ENCODE measurements at regions not wholly inside any gene's neighbourhood (a gene's known extent, or its start where the extent isn't known, plus 50 kb on each side); places are given as distances from the start of the nearest gene placed in this dataset.

DNA sequence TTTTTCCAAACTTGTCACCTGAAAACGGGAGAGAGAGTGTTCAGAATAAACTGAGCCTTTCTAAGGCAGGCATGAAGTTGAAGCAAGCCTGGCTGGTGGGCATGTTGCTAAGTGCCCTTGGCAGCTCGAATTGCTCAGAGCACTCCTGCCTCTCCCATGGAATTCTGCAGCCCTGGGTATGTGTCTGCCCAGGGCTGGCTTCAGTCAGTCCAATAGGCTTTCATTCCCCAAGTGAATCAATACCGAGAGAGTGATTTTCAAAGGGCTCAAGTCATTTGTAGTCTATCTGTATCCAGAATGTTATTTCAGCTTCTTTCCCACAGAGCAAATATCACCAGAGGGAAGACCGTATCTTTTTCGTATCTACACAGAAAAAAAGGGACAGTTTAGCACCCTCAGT, 415.5 kb upstream of the COBL start:
- no peak for DNase-seq

DNA sequence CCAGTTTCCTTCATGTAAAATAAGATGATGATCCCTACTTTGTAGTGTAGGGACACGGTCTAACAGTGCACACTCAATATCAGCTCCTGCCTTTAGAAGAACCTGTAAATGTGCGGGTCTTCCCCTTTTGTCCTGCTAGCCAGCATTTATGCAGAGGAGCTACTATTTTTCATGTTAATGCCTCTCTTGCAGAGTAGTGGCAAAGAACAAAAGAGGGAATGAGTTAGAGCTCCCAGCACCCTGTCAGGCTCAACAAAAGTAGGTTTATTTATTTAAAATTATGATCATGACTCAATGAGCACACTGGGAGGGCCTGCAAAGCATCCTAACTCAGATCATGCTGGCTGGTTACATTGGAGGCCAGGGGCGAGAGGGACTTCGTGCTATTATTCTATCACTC, 414.5 kb upstream of the COBL start:
- DNase-seq, result no peak

DNA sequence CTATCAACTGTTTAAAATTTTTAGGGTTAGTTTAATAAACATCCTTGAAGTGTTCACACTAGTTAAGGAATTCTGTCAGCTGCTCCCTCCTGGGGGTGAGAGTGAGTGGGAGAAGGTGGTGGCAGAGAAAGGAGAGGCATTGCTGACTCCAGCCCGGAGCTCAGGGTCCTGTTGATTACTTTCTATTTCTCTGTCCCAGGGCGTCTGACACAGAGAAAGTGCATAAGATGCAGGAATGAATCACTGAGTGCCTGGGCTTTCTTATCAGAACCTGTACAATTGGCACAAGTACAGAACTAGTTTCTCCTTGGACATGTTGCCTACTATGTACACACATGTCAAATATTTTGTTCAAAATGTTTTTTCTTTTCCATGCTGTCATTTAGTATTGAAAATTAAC, 410.8 kb upstream of the COBL start:
- DNase-seq, result no peak

DNA sequence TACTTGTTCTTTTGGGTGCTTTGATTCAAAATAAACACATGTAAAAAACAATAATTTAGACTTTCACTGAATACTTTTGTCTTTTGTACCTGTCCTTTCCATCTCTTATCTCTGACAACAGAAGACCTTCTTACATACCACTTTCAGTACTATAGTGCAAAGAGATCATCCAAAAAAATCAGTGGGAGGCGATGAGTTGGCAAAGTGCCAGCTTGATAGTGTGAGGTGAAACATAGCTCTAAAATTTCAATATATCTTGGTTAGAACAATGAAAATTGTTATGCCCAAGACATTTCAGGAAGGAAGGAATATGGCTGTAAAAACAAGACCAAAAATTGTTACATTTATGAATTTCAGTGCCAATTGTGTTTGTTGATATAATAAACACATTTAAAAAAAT, 390.2 kb upstream of the COBL start:
- DNase-seq, result no peak

DNA sequence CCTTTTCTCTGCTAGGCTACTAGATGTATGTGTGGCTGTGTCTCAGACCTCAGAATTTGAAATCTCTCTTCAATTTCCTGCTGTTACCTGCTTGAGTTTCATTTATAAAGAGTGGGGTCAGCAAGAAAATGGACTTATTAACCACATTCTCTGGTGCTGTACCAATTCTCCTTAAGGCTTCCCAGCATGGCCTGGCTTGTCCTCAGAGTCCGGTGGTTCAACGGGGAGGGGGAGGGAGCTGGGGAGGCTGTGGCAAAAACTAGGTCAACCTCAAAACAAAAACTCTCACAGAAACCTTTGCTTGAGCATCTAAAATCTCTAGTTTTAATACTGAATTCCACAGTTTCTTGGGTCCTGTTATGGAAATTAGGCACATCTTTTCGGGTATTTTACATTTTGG, 389.1 kb upstream of the COBL start:
- no peak for DNase-seq

DNA sequence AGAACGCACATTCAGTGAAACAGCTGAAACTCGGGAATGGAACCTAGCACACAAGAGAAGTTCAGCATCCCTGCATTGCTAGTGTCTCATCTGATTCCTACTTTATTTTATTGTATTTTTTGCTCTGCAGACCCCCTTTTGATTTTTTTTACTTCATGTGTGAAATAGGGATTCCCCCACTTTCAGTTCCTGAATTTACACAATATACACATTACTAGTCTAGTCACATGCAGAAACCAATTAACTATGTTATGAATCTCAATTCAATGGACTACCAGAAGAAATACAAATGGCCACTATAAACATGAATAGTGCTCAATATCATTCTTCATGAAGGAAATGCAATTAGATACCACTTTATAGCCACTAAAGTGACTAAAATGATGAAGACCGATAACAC, 386.1 kb upstream of the COBL start:
- DNase-seq, result no peak

DNA sequence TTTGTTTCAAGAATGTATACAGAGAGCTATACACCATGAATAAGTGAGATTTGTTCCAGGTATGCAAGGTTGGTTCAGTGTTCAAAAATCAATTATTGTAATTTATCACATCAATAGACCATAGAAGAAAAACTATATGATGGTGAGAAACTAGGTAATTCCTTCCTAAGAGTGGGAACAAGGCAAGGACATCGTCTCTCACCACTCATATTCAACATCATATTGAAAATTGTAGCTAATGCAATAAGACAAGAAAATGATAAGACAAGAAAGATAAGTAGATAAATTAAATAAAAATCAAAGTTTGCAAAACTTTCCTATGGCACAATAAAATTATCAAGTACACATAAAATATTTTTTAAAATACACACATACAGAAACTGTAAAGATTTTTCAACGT, 385.3 kb upstream of the COBL start:
- DNase-seq, result no peak

DNA sequence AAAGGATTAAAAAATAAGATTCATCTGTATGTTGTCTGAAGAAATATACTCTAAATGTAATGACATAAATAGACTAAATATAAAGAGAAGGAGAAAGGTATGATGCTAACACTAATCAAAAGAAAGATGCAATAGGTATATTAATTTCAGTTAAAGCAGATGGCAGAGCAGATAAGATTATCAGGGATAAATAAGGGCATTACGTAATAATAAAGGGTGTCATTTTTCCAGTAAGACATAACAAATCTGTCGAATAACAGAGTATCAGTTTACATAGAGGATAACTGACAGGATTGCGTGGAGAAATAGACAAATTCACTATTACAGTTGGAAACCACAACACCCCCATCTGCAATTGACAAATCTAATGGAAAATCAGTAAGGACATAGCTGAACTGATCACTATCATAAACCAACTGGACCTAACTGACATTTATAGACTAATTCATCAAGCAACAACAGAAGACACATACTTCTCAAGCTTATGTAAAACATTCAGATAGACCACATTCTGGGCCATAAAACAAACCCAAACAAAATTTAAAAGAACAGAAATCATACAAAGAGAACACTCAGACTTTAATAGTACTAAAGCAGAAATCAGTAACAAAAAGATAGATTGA, 384.1 kb upstream of the COBL start:
- no peak for DNase-seq

DNA sequence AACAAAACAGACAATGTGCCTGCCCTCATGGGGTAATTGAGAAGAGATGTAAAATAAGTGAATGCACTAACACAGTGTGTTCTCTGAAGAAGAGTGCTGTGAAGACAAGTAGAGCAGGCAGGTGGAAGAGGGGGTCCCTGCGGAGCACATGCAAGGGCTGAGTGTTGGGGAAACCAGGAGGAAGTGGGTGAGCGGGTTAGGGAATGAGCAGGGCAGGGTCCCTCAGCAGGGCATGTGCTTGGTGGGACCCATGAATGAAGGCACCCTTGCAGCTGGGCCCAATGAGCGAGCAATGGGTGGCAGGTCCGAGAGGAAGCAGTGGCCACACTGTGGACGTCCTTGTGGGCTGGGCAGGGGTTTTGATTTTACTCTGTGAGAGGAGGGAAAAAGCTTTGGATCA, 376.6 kb upstream of the COBL start:
- DNase-seq, result no peak

DNA sequence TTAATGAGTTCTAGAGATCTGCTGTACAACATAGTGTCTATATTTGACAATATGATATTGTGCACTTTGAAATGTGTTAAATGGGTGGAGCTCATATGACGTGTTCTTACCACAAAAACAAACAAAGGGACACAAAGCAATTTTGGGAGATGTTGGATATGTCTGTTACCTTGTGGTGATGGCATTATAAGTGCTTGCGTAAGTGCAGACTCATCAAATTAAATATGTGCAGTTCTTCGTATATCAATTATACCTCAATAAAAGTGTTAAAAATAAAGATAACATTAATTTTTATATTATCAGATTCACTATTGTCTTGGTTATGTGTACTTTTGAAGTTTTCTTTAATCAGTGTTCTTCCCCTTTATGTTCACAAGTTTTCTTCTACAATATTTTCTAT, 372.9 kb upstream of the COBL start:
- no peak for DNase-seq

DNA sequence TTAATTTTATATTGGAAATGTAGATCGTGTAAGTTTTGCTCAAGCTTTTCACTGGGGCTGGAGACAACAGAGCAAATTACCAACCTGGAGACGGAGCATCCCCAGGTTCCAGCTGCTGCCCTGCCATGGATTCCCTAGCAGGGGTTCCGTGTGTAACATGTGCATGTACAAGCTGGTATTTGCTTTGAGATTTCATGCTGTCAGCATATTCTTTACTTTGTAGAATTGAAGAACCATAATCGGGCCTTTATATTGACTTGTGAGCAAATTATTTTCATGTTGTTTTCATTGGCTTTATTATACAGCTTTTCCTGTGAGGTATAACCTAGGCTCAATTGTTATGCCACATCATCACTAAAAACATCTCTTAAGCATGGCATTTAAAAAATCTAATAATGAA, 369.2 kb upstream of the COBL start:
- DNase-seq, result no peak

DNA sequence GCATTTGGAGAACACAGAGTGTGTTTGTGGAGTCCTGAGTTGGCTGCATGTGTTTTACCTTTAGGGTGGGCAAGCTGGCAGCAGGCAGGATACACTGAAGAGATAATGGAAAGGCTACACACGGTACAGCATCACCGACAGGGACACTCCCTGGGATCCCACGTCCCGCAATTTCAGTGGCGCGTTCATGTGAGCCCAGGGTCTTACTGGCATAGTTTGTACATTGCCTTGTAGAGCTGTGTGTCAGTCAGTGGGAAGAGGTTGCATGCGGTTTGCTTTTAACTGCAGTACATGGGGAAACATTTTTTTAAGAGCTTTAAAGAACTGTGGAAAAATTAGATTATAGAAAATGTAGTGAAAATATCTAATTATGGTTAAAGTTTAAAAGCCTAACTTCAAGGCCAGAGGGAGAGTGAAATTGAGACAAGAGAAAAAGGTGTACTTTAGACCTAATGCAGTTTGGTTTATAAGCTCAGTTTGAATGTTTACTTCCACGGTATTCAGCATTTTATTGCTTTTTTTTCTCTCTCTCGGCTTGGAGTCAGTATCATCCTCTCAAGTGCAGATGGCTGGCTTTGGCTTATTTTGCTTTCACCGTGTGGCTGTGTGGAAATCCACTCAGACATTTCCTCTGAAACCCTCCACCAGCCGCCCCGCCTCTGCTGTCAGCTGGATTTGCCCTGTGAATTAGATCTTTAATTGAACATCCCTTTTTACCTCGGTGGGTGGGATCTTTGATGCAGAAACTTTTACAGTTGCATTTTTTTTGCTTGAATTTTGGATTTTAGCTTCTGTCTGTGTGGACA, 364.2 kb upstream of the COBL start:
- no peak for DNase-seq

DNA sequence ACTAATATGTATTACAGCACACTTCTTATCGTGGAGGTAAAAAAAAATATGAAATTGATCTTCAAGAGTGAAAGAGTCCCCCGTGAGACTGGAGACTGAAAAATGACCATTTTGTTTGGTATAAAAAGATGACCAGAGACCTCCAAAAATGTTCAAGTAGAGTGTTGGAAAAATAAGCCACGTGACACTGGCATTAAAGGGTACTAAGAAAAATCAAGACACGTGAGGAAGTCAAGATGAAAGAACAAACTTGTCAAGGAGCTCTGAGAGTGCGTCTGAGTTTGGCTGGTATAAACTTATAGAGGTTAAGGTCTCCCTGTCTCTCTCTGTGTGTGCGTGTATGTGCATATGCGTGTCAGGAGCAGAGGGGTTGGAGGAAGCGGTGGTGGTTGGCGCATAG, 362.7 kb upstream of the COBL start:
- DNase-seq, result no peak

DNA sequence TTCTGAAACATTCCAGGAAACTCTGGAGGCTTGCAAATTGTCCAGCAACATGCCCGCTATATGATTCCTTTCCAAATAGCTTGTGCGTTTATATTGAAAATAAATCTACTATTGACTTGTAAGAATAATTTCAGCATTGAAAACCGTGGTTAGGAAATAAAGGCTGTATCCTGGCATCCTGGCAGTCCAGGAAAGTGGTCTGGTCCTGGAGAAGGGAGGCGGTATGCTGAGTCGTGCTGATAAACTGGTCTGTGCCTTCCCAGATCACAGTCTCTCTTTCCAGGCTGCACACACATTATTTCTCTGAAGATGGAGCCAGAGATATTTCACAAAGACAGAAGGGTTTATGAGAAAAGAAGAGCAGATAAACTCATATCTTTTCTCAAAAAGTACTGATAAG, 350.1 kb upstream of the COBL start:
- DNase-seq, result no peak

DNA sequence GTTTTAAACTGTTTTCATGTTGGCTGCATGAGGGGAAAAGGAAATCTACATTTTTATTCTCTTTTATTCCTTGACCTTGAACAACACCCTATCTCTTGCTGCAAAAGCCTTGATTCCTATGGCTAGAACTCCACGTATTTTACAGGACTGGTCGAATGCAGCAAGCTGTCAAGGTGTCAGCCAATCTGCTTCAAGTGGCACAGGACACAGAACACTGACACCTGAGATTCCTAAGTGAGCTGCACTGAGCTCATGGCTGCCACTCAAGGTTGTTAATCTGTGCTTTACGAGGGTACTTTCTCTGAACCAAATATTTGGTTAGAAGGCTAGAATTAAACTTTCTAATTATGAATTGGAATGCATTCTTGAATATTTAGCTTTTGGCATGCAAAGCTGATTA, 349.7 kb upstream of the COBL start:
- no peak for DNase-seq

DNA sequence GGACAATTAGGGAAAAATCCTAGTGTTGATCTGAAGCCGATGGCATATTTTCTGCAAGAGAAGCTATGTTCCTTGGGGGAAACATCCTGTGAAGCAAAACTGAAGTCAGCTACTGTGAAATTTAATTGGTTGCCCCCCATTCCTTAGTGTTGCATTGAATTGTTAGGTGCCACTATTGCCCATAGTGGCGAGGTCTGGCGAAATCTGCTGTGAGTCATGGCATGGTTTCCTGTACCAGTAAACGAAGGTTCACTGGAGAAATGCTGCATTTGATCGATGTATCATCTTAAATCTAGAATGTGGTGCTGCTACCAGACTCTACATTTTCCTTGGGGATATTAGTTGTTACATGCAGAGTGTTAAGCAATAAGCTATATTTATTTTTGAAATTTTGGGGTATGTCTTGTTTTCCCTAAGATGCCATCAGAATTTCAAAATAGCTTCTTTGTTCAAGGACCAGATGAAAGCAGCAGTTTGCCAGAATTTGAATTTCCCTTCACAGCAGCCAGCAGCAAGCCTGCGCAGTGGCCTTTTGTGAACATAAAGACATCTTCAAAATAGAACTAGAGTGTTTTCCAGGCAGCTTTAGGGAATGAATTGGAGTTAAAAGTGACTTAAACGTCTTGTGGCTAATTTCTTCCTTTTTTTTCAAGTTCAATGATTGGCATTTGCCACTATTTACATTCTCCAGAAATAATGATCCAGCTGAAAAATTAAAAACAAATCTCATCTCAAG, 348.6 kb upstream of the COBL start:
- DNase-seq, result no peak

DNA sequence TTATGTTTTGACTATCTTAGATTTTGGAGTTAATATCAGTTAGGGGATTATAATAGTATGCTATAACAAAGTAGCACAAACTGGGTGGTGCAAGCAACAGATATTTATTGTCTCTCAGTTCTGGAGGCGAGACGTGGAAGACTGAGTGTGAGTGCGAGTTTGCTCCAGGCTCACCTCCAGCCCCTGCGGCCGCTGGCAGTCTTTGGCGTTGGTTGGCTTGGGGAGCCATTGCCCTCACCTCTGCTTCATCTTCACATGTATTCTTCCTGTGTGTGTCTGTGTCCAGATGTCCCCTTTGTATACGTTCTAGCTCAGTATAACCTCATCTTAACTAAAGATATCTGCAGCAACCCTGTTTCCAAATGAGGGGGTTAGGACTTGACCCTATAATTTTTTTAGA, 343.9 kb upstream of the COBL start:
- DNase-seq, result no peak

DNA sequence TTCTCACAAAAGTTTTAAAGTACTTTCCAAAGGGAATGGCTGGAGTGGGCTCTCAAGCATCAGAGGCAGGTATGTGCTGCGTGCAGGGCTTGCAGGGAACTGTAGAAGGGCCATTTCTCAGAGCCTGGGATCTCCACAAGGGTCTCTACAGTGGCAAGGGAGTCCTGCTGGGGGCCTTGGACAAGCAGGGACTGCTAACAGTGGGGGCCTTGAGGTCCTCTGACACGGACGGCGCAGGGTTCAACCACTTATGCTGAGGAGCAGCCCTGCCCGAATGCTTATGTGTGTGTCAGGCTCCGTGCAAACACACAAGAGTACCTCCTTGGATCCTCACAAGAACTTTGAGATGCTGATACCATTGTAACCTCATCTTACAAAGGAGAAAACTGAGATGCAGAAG, 342.1 kb upstream of the COBL start:
- no peak for DNase-seq

DNA sequence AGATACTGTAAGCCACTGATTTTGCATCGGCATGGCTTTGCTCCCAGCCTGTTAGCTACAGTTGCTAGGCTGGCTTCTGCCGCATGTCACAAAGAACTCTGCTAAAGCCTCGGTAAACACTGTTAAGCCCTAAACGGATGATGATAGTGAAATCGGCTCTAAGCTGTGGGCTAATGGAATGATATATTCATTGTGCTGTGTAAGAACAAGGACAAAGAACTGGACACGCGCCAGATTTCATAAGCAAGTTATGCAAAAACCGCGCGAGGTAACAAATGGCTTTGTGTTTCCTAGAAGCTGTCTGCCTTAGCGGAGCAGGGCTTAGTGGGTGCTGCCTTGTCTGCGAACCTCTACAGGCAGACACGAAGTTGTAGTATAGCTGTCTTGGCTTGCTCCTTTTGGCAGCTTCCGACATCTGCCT, 331.3 kb upstream of the COBL start:
- DNase-seq, result no peak

DNA sequence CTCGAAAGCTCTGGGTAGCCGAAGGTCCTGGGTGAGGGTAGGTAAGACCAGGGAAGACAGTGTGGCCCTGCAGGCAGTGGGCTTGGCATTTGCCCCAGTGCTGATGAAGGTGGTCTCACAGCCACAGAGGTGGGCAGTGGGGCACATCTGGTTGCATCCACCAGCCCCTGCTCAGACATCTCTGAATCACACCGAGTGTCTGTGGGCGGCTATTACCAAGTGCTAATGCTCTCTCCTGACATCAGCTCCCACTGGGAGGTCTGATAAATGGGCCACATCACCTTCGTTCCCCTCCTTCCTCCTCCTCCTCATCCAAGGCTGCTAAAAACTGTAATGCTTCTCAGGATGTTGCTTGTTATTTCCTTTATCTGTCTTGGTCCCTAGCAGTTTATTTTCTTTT, 330.9 kb upstream of the COBL start:
- no peak for DNase-seq

DNA sequence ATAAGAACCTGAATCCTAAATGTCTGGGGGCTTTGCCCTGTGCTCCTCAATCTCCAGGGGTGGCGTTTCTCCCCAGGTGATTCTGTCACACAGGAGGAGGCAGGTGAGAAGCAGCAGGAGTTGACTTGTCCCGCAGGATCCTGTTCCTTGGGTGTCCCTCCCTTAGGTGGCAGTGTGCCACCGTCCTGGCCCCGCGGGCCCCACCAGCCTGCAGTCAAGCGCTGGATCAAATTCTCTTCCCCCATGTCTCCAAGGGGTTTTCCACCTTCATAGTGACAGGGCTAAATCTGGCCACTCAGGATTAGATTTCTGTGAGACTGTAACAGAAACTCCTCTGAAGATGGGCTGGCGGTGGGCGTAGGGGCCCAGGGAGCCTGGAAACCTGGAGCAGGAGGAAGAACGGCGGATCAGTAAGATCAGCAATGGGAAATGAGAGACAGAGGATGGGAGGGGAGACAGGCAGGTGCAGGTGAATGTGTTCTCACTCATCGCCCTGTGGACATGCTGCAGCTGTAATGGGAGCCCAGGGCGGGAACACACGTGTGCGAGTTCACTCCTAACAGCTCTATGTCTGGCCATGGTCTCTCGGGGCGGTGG, 329.2 kb upstream of the COBL start:
- DNase-seq, result no peak

DNA sequence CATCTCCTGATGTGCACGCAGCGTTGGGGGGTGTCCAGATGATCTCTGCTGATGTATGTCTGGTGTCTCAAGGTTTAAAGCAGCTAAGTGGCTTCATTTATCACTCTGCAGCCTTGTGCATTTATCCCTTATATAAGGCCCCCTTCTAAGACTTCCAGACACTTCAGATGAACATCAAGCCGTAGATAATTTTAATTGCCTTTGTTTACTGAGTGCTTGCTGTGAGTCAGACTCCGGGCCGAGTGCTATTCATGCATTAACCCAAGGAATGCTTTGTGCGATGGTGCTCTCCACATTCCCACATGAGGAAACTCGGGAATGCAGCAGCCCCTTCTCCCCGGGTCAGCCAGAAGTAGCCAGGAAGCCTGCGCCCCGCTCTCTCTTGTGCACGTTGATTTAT, 328.6 kb upstream of the COBL start:
- no peak for DNase-seq

DNA sequence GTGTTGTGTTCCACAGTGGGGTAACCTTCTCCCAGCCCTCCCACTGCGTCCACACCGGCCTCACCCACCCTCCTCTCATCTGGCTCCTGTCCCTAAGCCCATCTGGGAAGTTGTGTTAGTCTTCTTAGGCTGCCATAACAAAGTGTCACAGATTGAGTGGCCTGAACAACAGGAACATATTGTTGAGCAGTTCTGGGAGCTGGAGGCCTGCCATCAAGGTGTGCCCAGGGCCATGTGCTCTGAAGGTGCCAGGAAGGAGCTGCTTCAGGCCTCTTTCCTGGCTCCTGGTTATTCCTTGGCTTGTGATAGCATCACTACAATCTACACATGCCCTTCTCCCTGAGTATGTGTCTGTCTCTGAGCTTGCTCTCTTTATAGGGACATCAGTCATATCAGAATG, 327.6 kb upstream of the COBL start:
- no peak for DNase-seq

DNA sequence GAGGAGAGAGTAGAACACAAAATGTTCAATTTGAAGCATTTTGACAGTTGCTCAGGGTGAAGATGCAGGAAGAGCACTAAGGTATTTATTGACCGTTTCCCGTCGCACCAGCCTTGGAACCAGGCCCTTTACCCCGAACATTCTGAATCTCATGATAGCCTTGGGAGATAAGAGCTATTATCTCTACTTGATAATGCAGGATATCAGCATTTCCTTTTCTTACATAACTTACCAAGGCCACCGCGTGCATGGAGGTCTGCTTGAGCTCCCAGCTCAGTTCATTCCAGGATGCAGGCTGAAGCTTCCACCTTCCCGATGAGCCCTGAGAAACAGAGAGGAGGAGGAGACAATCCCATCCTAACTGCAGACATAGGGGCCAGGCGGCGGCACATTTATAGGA, 324.2 kb upstream of the COBL start:
- no peak for DNase-seq

Measured in NCI-H446 treated with DMSO at 0.1 percent for 48 hours (cell line).